Liver (tissue), 8 donors: ENCODE measurements at regions not wholly inside any gene's neighbourhood (a gene's known extent, or its start where the extent isn't known, plus 50 kb on each side); places are given as distances from the start of the nearest gene placed in this dataset.

Experiments used
- DNase-seq: peaks from one replicate; pipeline ENCODE4 v3.0.0-alpha.2; 2017; ENCODE audit warnings: low spot score
- H3K27ac ChIP-seq, 2 donors: one replicate each; pipeline ENCODE4 v1.7.0; 2013; ENCODE audit warnings: inconsistent platforms in 2 of 2, low read length in 2 of 2, control low read depth in 1 of 2, low read depth in 1 of 2, mild to moderate bottlenecking in 1 of 2
- H3K27me3 ChIP-seq, 4 donors: one replicate each; pipeline versions ENCODE4 v1.6.1 to v1.7.0; 2013; ENCODE audit warnings: low read length in 3 of 4, inconsistent platforms in 1 of 4, mild to moderate bottlenecking in 1 of 4, moderate library complexity in 1 of 4; ENCODE audit not compliant: control insufficient read depth in 4 of 4, insufficient read depth in 4 of 4
- H3K36me3 ChIP-seq, 4 donors: one replicate each; pipeline versions ENCODE4 v1.6.1 to v1.7.0; 2013; ENCODE audit warnings: low read length in 3 of 4, mild to moderate bottlenecking in 3 of 4, low read depth in 1 of 4, moderate library complexity in 1 of 4; ENCODE audit not compliant: control insufficient read depth in 4 of 4, insufficient read depth in 3 of 4
- H3K4me1 ChIP-seq, 4 donors: one replicate each; pipeline versions ENCODE4 v1.6.1 to v1.7.0; 2013; ENCODE audit warnings: low read length in 3 of 4, mild to moderate bottlenecking in 3 of 4, moderate library complexity in 1 of 4; ENCODE audit not compliant: control insufficient read depth in 4 of 4, insufficient read depth in 4 of 4
- H3K4me3 ChIP-seq, 3 donors: one replicate each; pipeline versions ENCODE4 v1.6.1 to v1.7.0; 2013; ENCODE audit warnings: low read length in 3 of 3, control low read depth in 1 of 3, low read depth in 1 of 3, mild to moderate bottlenecking in 1 of 3
- H3K9ac ChIP-seq, 2 donors: one replicate each; pipeline ENCODE4 v1.7.0; 2013; ENCODE audit warnings: low read length in 2 of 2, mild to moderate bottlenecking in 2 of 2, moderate library complexity in 2 of 2, control low read depth in 1 of 2, low read depth in 1 of 2
- H3K9me3 ChIP-seq, 4 donors: one replicate each; pipeline versions ENCODE4 v1.6.1 to v1.7.0; 2013; ENCODE audit warnings: low read length in 3 of 4; ENCODE audit not compliant: control insufficient read depth in 4 of 4
- CTCF ChIP-seq: fragments of 150-350 bp; IDR thresholded peaks from 2 replicates; pipeline ENCODE4 v1.5.1; 2017; ENCODE audit warnings: improper control_type of control experiment, low read depth, low read length; ENCODE audit not compliant: missing input control
- EGR1 ChIP-seq, 2 donors: IDR thresholded peaks; 2 replicates each; pipeline ENCODE4 v1.6.1; 2016 to 2018; ENCODE audit warnings: antibody characterized with exemption in 2 of 2, low read depth in 2 of 2
- FOXA1 ChIP-seq: IDR thresholded peaks from 2 replicates; pipeline ENCODE4 v1.6.1; 2016; ENCODE audit warnings: antibody characterized with exemption
- FOXA2 ChIP-seq: IDR thresholded peaks from 2 replicates; pipeline ENCODE4 v1.6.1; 2016; ENCODE audit warnings: antibody characterized with exemption
- GABPA ChIP-seq, 2 donors: IDR thresholded peaks in 1 of 2; conservative IDR thresholded peaks in 1 of 2; 2 replicates each; pipeline ENCODE4 v1.6.1; 2016; ENCODE audit warnings: antibody characterized with exemption in 2 of 2, mild to moderate bottlenecking in 1 of 2, moderate library complexity in 1 of 2
- HNF4A ChIP-seq, 2 donors: conservative IDR thresholded peaks; 2 replicates each; pipeline ENCODE4 v1.6.1; 2016; ENCODE audit warnings: antibody characterized with exemption in 2 of 2, mild to moderate bottlenecking in 2 of 2
- HNF4G ChIP-seq: IDR thresholded peaks from 2 replicates; pipeline ENCODE4 v1.6.1; 2016; ENCODE audit warnings: antibody characterized with exemption
- JUND ChIP-seq, 2 donors: IDR thresholded peaks; 2 replicates each; pipeline ENCODE4 v1.6.1; 2016; ENCODE audit warnings: antibody characterized with exemption in 2 of 2
- MAX ChIP-seq: IDR thresholded peaks from 2 replicates; pipeline ENCODE4 v1.6.1; 2016; ENCODE audit warnings: antibody characterized with exemption
- NR2F2 ChIP-seq: IDR thresholded peaks from 2 replicates; pipeline ENCODE4 v1.6.1; 2016; ENCODE audit warnings: antibody characterized with exemption
- RAD21 ChIP-seq, 2 donors: IDR thresholded peaks; 2 replicates each; pipeline ENCODE4 v1.6.1; 2016; ENCODE audit warnings: antibody characterized with exemption in 2 of 2, mild to moderate bottlenecking in 2 of 2
- RXRA ChIP-seq, 2 donors: IDR thresholded peaks; 2 replicates each; pipeline ENCODE4 v1.6.1; 2017 to 2018; ENCODE audit warnings: antibody characterized with exemption in 2 of 2, mild to moderate bottlenecking in 1 of 2
- SP1 ChIP-seq: IDR thresholded peaks from 2 replicates; pipeline ENCODE4 v1.6.1; 2018; ENCODE audit warnings: antibody characterized with exemption, mild to moderate bottlenecking
- TAF1 ChIP-seq: conservative IDR thresholded peaks from 2 replicates; pipeline ENCODE4 v1.6.1; 2016; ENCODE audit warnings: antibody characterized with exemption, mild to moderate bottlenecking
- YY1 ChIP-seq: IDR thresholded peaks from 2 replicates; pipeline ENCODE4 v1.6.1; 2016; ENCODE audit warnings: antibody characterized with exemption, mild to moderate bottlenecking
- ZBTB33 ChIP-seq: IDR thresholded peaks from 2 replicates; pipeline ENCODE4 v1.6.1; 2016; ENCODE audit warnings: antibody characterized with exemption
- WGBS: extraction: QIAGEN DNeasy Blood & Tissue Kit; methylation state at CpG from one replicate; pipeline ENCODE4 v1.1.7; 2013; 5-methylcytosine and 5-hydroxymethylcytosine counted together
- TF ChIP-seq, protein P1 (sequence below): IDR thresholded peaks from 2 replicates; pipeline ENCODE4 v1.6.1; 2016; ENCODE audit warnings: antibody characterized with exemption
- TF ChIP-seq, protein P2 (sequence below): IDR thresholded peaks from 2 replicates; pipeline ENCODE4 v1.6.1; 2016; ENCODE audit warnings: antibody characterized with exemption, mild to moderate bottlenecking
- donor health status: healthy.
- donor health status: healthy.
- donor health status: healthy.
- donor health status: healthy.
- donor health status: healthy.

DNA sequence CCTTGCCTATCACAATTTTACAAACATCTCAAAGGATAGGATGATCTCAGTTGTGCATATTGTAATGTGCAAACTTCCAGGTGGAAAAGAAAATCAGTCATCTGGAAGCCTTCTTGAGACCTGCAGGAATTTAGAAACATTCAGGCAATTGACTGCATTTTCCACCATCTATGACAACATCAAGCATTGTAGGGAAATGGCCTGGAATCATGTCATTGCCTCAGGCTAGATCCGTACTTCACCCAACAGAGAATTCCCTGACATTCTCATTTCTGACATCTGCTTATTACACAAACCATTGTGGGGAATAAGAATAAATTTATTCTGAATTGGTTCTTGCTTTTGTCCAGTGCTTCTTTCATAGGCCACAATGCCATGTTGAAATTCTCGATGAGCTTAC is 124.9 kb upstream of the NPVF start:
- Histone ChIP-seq H3K9ac (no peak overlapping the region), H3K27ac (no peak overlapping the region), H3K4me1 (no peaks in the 10 kb centered on the region), H3K27me3 (no peaks in the 10 kb centered on the region), H3K4me3 (no peak overlapping the region), H3K36me3 (no peaks in the 10 kb centered on the region), H3K9me3 (no peaks in the 10 kb centered on the region)
- DNase-seq, result no peak
- TF ChIP-seq FOXA2, result no peak
- no peak for TF ChIP-seq MAX
- TF ChIP-seq, protein P1, sequence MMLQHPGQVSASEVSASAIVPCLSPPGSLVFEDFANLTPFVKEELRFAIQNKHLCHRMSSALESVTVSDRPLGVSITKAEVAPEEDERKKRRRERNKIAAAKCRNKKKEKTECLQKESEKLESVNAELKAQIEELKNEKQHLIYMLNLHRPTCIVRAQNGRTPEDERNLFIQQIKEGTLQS, result no peak
- TF ChIP-seq, protein P2, sequence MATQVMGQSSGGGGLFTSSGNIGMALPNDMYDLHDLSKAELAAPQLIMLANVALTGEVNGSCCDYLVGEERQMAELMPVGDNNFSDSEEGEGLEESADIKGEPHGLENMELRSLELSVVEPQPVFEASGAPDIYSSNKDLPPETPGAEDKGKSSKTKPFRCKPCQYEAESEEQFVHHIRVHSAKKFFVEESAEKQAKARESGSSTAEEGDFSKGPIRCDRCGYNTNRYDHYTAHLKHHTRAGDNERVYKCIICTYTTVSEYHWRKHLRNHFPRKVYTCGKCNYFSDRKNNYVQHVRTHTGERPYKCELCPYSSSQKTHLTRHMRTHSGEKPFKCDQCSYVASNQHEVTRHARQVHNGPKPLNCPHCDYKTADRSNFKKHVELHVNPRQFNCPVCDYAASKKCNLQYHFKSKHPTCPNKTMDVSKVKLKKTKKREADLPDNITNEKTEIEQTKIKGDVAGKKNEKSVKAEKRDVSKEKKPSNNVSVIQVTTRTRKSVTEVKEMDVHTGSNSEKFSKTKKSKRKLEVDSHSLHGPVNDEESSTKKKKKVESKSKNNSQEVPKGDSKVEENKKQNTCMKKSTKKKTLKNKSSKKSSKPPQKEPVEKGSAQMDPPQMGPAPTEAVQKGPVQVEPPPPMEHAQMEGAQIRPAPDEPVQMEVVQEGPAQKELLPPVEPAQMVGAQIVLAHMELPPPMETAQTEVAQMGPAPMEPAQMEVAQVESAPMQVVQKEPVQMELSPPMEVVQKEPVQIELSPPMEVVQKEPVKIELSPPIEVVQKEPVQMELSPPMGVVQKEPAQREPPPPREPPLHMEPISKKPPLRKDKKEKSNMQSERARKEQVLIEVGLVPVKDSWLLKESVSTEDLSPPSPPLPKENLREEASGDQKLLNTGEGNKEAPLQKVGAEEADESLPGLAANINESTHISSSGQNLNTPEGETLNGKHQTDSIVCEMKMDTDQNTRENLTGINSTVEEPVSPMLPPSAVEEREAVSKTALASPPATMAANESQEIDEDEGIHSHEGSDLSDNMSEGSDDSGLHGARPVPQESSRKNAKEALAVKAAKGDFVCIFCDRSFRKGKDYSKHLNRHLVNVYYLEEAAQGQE, result no peak
- no peak for TF ChIP-seq TAF1
- no peak for TF ChIP-seq GABPA (IDR thresholded peaks at IDR 0.05 in 1 of 2, conservative IDR thresholded peaks at IDR 0.05 in 1 of 2)
- no peak for TF ChIP-seq RXRA (IDR thresholded peaks at IDR 0.05)
- TF ChIP-seq HNF4G, result no peak
- TF ChIP-seq CTCF, result no peak
- no peak for TF ChIP-seq FOXA1
- TF ChIP-seq NR2F2, result no peak
- TF ChIP-seq YY1, result no peak
- no peak for TF ChIP-seq ZBTB33
- TF ChIP-seq HNF4A (conservative IDR thresholded peaks at IDR 0.05), result no peak
- no peak for TF ChIP-seq EGR1 (IDR thresholded peaks at IDR 0.05; ENCODE audit: low read depth in 2 of 2)
- no peak for TF ChIP-seq SP1
- TF ChIP-seq JUND (IDR thresholded peaks at IDR 0.05), result no peak
- TF ChIP-seq RAD21 (IDR thresholded peaks at IDR 0.05), result no peak
- 75% methylated on average over 2 of the region's 2 CpGs for WGBS

GRCh38 chr7:25353732-25354131 is 125.4 kb upstream of the NPVF start:
- 93% methylated on average over 4 of the region's 4 CpGs for WGBS
- H3K27ac ChIP-seq, result no peak overlapping the region
- H3K4me1 ChIP-seq, result no peaks in the 10 kb centered on the region
- no peaks in the 10 kb centered on the region for H3K27me3 ChIP-seq
- H3K9me3 ChIP-seq, result no peaks in the 10 kb centered on the region
- no peaks in the 10 kb centered on the region for H3K36me3 ChIP-seq
- no peak overlapping the region for H3K9ac ChIP-seq
- no peak for DNase-seq
- H3K4me3 ChIP-seq, result no peak overlapping the region
- TF ChIP-seq, protein P2, result no peak
- TF ChIP-seq FOXA1 (no peak), CTCF (no peak), ZBTB33 (no peak)
